A673 (cell line): ENCODE measurements at regions not wholly inside any gene's neighbourhood (a gene's known extent, or its start where the extent isn't known, plus 50 kb on each side); places are given as distances from the start of the nearest gene placed in this dataset.

Source experiments
- EZH2 ChIP-seq: fragments of 200-600 bp; sonication (generic); IDR thresholded peaks from 2 replicates; pipeline ENCODE4 v1.6.1; 2017; ENCODE audit warnings: borderline replicate concordance, low read depth, mild to moderate bottlenecking, mixed read lengths, antibody characterized with exemption, low read length; ENCODE audit not compliant: poor library complexity, severe bottlenecking
- TF ChIP-seq, protein P1 (sequence below): fragments of 300-800, 200-600 bp; sonication (generic); conservative IDR thresholded peaks from 2 replicates; pipeline ENCODE4 v1.5.1; 2017; ENCODE audit warnings: low read depth, mild to moderate bottlenecking, antibody characterized with exemption, low read length, moderate library complexity, mixed read lengths

GRCh38 chr9:34887841-34888240, 70.2 kb upstream of the PHF24 start:
- TF ChIP-seq, protein P1, sequence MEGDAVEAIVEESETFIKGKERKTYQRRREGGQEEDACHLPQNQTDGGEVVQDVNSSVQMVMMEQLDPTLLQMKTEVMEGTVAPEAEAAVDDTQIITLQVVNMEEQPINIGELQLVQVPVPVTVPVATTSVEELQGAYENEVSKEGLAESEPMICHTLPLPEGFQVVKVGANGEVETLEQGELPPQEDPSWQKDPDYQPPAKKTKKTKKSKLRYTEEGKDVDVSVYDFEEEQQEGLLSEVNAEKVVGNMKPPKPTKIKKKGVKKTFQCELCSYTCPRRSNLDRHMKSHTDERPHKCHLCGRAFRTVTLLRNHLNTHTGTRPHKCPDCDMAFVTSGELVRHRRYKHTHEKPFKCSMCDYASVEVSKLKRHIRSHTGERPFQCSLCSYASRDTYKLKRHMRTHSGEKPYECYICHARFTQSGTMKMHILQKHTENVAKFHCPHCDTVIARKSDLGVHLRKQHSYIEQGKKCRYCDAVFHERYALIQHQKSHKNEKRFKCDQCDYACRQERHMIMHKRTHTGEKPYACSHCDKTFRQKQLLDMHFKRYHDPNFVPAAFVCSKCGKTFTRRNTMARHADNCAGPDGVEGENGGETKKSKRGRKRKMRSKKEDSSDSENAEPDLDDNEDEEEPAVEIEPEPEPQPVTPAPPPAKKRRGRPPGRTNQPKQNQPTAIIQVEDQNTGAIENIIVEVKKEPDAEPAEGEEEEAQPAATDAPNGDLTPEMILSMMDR: no peak
- no peak for TF ChIP-seq EZH2
